Stimulated activated CD4-positive, alpha-beta T cell treated with anti-CD3 and anti-CD28 coated beads, Interleukin-2, amount 100 ng/mL, for 4 hours (primary cell): ENCODE measurements at regions not wholly inside any gene's neighbourhood (a gene's known extent, or its start where the extent isn't known, plus 50 kb on each side); places are given as distances from the start of the nearest gene placed in this dataset.

Experiments used
- DNase-seq: peaks from one replicate; pipeline ENCODE4 v3.0.0-alpha.2; 2020; ENCODE audit warnings: low read depth

- no peak for DNase-seq
Measured at GRCh38 chr20:52818491-52818890, 153.7 kb upstream of the TSHZ2 start.

DNA sequence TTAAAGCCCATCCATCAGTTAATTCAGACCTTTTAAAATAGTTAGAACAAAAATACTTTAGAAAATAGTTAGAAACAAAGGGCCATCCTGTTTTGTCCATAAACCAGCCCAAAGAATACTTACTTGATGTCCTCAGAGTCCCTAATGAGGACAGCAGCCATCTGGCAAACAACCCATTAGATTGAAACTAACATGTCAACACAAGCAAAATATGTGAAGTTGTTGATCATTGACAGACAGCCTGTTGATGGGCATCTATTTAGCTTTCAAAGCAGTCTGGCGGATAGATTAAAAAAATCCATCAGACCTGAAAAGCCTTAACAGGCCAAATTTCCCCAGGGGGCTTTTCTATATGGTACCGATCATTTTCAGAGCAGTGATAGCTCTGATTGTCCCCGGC, 154.2 kb upstream of the TSHZ2 start:
- no peak for DNase-seq

- DNase-seq = no peak
Measured at GRCh38 chr20:52817511-52817910, 154.6 kb upstream of the TSHZ2 start.

- no peak for DNase-seq
Measured at GRCh38 chr20:52814371-52814770, 157.8 kb upstream of the TSHZ2 start.

DNA sequence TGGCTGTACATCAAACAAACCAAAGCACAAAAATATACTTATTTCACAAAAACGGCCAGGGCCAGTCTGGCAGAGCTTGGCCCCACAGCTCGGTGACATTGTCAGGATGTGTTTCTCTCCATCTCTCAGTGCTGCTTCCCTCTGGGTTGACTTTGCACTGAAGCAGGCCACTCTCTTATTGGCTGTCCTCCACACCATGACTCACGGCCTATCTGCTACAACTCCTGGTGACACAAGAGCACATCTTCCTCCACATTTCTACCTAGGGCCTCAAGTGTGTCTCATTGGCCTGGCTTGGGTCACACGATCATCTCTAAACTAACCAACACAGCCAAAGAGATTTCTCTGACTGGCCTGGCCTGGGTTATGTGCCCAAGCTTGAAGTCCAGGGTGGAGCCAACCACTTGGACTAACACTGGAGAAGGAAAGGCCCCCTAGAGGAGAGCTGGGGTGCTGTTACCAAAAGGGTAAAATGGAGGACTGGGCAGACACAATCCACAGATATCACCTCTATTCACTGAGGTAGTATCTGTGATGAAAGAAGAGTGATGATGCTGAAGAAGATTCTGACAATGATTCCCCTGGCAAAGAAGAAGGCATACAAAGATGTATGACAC, 159.8 kb upstream of the TSHZ2 start:
- DNase-seq = no peak

- DNase-seq = no peak
Measured at GRCh38 chr20:52809003-52809402, 163.2 kb upstream of the TSHZ2 start.

DNA sequence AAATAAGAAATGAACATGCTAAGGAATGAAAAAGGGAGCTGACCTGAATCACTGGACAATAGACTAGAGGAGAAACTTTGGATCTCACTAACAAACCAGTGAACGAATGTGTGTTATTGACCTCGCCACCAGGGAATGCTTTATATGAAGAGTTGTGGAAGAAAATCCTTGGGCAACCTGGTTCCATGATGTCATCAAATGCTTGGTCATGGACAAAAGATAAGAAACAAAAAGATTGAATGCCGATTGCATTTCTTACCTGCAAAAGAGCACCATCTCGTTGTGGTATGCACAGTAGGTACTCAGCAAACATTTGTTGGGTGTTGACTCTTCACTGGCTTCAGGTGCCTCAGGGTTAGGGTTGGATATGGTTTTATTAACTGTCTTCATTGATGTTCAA, 165.2 kb upstream of the TSHZ2 start:
- DNase-seq = no peak

- no peak for DNase-seq
Measured at GRCh38 chr20:52805843-52806242, 166.3 kb upstream of the TSHZ2 start.

GRCh38 chr20:52805296-52805571, 166.9 kb upstream of the TSHZ2 start:
- DNase-seq = no peak

GRCh38 chr20:52804497-52805295, 167.5 kb upstream of the TSHZ2 start:
- DNase-seq = no peak

DNA sequence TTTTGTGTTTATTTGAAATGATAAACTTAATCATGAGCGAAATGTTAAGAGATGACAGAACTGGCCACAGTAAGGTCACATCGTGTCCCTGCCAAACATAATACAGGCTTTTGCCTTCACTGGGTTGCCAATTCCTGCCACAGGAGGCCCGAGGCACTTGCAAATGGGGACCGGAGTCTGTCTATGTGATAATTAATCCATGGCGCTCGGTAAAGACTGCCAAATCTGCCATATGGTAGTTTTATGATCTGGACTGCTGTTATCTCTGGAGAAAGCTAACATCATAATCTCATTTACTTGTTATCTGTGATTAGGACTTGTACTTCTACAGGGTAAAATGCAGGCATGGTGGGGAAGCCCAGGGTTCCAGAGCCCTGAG, 170.5 kb upstream of the TSHZ2 start:
- DNase-seq = no peak

DNA sequence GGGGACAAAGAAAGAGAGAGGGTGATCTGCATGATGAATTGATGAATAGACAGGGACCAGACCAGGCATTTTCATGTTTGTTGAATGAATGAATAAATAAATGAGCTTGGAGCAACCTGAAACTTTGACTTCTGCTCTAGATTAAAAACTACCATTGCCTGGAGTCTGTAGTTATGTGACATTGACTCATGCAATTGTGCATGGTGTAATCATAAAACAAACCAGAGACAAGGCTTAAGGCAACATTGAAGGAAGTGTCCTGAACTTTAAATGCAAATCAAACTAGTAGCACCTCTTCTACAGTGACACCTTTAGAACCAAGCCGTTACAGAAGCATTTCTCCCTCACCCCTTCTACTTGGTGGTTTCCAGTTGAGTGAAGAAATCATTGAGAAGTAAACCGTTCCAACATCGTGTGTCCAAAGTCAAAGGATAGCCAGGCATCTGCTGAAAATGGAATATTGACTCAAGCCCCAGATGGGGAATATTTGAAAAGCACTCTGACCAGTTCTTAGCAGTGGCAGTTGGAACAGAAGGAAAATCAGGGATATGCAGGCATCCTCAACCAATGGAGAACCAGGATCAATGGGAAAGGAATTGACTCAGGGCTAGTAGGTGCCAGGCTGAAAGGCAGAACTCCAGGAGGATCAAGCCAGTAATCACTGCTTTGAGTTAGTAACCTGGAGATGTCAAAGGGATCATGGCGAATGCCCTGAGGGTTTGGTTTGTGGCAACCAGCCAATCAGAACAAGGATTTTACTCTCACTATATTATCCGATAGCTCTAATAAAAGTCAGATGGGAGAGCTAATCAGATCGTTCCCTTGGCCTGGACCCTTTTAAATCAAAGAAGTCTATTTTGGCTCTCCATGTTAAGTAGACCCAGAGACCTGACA, 171.2 kb upstream of the TSHZ2 start:
- DNase-seq = no peak

DNA sequence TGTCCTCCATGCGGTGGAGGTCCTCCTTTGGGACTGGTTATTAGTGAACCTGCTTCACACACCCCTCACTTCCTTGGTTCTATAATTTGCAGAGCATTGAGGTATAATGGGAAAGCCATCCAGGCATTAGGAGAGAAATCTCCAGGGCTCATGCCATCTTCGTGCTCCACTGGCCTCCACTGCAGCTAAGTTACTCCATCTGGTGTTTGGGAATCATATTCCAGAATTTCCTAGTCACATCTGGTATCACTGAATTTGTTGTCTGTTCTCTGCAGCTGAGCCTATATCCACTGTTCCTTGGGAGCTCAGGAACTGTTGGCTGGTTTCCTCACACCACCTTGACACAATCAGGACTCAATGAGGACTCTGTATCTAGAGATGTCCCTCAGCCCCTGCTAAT, 173.0 kb upstream of the TSHZ2 start:
- no peak for DNase-seq

DNA sequence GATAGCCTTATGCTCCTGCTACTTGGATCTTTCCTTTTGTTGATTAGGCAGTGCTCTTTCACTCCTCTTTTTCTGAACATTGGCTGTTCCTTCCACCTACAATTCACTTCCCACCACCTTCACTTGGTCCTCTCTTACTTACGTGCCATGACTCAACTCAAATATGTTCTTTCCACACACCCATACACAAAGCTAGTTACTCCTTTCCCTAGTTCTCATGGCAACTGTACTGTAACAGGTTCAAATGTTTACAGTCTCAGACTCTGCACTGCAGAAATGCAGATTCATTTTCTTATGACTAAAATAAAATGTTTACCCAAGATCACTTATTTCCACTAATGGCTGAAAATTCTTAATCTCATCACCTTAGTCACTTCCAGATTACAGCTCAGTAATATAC, 174.0 kb upstream of the TSHZ2 start:
- DNase-seq = no peak

- DNase-seq = no peak
Measured at GRCh38 chr20:52794853-52795252, 177.3 kb upstream of the TSHZ2 start.

DNA sequence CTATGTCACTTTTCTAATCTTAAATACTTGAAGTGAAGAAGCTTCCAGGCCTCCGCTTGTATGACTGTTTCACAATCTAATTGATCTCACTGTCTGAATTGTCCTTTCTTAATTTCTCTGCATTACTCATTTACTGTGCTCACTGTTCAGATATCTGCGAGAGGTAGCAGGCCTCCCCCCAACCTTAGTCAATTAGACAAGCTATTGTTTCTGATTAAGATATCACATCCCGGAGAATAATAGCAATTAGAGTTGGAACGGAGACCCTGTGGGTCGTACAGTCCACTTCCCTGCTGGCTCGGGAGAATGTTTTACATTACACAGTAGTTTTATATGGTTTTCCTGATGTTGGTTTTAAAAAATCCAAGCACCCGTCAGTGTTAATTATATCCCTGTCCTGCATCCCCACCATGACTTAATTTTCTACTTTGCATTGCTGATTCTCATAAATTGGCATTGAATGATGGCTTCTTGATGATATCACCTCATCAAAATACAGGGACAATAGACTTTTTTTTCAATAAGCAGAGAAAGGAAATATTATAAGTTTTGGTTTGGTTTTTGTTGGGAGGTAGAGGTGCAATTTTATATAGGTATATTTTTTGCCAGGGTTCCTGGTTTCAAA, 178.7 kb upstream of the TSHZ2 start:
- no peak for DNase-seq

- DNase-seq = no peak
Measured at GRCh38 chr20:52791091-52791490, 181.1 kb upstream of the TSHZ2 start.

GRCh38 chr20:52789716-52790115, 182.4 kb upstream of the TSHZ2 start:
- DNase-seq = no peak

DNA sequence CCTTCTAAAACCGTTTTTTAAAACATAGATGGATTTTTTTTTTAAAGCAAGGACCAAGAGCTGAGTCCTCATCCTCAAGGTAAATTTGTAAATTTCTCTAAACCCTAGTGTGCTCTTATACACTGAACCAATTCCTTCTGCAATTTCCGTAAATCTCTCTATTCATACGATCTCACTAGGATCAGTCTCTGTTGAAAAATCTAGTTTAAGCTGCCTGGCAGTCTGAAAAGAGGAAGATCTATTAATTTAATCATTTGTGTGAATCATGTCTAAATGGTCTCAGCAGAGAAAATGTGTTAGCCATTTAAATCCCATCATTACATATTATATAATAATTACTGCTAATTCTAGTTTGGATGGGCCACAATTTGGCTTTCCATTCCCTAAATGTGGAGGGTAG, 184.2 kb upstream of the TSHZ2 start:
- DNase-seq = no peak

- no peak for DNase-seq
Measured at GRCh38 chr20:52787216-52787615, 184.9 kb upstream of the TSHZ2 start.

DNA sequence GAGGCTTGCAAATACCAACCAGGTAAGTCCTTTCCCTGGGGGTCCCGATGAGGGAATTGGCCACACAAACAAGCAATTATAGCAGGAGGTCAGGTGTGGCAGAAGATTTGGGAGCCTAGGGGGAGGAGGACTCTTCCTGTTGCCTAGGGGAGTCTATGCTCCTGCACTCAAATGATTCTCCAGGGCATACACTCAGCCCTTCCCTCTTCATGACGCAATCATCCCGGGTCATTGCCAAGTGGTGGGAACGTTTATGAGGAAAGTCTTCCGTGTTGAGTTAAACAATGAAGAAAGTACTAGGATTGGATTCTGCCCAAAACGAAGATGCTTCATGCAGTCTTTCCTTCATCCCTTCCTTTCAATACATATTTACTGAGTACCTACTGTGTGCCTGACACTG, 186.5 kb upstream of the TSHZ2 start:
- DNase-seq = no peak

GRCh38 chr20:52783769-52784168, 188.4 kb upstream of the TSHZ2 start:
- DNase-seq = peak; percentile 13

DNA sequence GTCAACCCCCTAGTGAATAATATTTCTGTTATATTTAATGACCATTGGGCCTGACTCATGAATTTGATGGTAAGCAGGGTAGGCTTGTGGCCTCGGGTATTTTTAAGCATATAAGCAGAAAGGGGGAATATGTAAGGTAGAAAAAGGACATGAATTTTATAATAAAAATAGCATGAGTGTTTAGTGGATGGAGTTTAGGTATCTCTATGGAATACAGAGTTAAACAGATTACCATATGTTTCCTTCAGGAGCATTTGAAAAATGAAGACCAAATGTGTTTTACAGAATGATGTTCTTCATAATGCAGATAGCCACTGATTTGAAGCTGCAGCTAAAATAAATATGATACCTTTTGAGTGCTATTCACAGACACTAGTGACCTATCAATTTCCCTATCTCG, 191.7 kb upstream of the TSHZ2 start:
- DNase-seq = no peak
